Kidney capillary endothelial cell (primary cell): ENCODE measurements at regions not wholly inside any gene's neighbourhood (a gene's known extent, or its start where the extent isn't known, plus 50 kb on each side); places are given as distances from the start of the nearest gene placed in this dataset.

Experiments used
- DNase-seq: peaks from one replicate; pipeline ENCODE4 v3.0.0-alpha.2; 2018; ENCODE audit warnings: low spot score

DNA sequence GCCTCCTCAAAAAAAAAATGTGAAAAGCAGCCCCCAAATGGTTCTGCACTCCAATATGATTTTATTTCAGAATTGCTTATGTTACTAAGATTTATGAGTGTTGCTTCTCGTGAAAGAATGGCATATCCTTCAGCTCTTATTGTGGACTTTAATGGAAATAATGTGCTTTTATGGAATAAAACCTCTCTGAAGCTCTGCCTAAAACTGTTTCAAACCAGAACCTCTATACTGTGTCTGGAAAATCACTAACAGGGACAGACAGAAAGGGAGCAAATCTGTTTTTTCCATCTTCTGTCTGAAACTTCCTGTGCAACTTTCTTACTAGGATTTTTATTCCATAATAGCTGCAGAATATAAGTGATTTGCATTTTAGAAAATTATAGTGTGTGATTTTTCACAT is 493.1 kb downstream of the ANKRD50 start:
- DNase-seq, result no peak

DNA sequence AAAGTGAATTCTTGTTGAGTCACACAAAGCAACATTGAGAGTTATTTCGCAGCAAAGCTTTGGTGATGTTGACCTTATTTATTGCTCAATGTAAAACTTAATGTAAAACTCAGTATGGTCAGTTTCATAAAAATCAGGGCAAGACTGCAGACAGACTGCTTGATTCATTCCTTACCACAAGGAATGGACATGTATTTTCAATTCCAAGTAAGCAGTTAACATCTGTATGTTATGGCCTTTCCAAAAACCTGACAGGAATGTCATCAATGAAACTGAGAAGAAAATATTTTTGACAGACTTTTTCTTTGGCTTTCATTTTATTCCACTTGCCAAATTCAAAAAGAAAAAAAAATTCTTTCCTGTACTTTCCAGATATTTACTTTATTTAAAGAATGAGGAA is 488.3 kb downstream of the ANKRD50 start:
- DNase-seq, result no peak

DNA sequence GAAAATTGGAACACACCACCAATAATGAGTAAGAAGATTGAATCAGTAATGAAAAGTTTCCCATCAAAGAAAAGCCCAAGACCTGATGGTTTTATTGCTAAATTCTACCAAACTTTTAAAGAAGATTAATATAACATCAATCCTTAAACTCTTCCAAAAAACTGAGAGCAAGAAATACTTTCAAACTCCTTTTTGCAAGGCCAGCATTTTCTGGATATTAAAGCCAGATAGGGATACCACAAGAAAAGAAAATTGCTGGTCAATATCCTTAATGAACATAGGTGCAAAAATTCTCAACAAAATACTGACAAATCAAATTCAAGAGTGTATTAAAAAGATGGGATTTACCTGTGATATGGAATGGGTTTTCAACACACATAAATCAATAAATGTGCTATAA is 484.6 kb downstream of the ANKRD50 start:
- DNase-seq, result no peak

DNA sequence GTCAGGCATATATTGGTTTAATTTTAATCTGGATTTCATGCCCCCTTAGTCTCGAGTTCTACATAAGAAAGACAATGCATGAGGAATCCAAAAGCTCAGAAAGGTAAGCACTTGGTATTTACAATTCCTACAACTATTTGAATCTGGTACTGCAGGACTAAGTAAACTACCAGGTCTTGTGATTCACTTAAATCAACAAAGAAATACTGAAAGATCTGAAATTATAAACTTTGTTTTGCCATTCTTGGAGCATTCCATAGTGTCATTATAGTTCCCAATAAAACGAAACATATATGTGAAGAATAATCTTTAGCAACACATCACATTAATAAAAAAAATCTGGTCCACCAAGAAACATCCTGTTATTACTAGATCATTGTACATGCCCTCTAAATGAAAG is 482.3 kb downstream of the ANKRD50 start:
- no peak for DNase-seq

DNA sequence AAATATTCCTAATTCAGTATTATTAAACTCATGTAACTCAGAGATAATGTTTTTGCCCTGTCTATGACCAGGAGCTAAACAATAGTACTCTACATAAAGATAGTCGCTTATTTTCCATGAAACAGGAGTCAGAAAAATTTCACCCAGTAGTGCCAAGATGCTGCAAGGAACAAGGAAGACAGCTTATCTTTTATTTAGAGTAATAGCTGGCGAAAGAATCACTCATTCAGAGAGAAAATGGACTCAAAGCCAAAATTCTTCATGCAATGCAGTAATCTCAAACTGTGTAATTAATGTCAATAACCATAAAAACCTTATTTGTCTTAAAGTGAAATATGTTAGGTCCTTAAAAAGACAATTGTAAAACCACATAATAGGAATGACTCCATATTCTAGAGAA is 477.8 kb downstream of the ANKRD50 start:
- no peak for DNase-seq

DNA sequence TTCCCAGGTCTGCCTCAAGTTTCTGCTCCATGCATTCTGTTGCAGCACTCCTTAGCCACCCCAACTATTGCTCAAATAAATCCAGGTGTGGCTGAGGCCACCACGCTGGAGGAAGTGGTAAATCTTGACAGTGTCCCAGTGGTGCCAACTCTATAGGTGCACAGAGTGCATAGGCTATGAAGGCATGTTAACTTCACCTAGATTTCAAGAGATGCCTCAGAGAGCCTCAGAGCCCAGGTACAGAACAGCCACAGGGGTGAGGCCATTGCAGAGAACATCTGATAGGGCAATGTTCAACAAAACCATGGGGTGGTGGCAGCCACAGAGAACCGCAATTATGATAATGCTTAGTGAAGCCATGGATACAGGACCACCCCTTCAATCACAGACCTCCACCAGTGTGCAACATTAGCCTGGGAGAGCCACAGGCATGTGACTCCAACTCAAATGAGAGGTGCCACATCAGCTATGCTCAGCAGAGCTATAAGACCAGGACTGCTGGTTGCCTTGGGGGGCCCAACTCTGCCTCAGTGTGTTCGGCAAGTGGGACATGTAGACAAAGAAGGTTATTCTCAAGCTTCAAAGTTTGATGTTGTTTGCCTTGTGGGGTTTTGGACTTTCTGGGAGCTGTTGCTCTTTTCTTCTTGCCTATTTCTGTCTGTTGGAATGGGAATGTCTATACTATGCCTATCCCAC is 468.7 kb downstream of the ANKRD50 start:
- no peak for DNase-seq

DNA sequence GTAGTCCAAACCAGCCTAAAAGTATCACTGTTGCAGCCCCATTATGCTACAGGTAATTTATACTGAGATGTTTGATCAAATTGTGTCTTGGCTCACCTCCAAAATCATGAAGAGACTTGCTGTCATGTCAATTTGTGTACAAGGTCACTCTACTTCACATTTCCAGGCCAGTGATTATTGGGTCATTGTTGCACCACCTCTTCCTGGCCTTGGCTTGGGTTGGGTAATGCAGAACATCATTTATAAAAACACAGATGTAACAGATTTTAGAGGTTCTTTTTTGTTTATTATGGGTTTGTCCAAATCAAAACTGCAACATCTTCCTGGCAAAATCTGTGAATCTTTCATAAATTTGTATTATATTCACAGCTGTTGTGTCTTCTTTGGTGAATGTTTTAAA is 459.5 kb downstream of the ANKRD50 start:
- no peak for DNase-seq

DNA sequence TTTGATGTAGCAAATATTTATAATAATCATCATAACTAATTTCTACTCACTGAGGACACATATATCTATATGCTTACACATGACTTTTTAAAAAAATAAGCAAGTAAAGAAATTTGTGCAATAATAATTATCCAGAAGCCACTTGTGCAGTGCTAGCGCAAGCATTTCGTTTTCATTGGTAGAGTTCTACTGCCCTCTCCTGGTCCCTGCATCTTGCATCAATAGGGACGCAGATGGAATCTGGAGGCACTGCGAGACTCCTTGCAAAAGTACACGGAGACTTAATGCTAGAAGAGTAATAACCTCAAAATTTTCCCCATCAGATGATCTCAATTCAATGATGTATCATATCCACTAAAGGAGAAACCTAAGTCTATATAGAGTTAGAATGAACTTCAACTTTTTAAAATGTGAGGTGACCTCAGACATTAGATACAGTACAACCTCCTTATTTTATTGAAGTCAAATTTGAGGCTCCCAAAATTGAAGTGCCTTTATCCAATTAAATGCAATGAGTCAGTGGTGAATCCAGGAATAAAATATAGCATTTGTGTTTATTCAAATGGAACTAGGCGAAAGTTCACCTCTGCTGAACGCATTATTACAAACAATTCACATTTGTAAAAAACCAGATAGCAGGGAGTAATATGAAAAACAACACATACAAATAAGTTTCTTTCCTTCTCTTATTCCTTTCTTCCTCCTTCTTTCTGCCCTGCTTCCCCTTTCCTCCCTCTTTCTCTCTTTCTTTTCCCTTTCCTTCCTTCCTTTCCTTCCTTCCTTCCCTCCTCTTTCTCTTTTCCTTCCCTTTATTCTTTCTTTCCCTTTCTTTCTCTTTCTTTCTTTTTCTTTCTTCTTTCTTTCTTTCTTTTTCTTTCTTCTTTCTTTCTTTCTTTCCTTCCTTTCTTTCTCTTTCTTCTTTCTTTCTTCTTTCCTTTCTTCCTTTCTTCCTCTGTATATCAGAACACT is 450.0 kb downstream of the ANKRD50 start:
- DNase-seq, result peak; percentile 81

DNA sequence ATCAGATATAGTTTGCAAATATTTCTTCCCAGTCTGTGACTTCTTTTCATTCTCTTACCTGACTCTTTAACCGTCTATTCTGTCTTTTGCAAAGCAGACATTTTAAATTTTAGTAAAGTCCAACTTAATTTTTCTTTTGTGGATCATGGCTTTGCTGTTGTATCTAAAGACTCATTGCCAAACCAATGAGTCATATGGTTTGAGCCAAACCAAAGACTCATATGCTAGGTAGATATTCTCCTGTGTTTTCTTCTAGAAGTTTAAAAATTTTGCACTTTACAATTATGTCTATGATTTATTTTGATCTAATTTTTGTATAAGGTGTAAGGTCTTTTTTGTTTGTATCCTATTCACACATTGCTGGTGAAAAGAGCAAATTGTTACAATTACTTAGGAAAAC is 446.8 kb downstream of the ANKRD50 start:
- DNase-seq, result no peak

DNA sequence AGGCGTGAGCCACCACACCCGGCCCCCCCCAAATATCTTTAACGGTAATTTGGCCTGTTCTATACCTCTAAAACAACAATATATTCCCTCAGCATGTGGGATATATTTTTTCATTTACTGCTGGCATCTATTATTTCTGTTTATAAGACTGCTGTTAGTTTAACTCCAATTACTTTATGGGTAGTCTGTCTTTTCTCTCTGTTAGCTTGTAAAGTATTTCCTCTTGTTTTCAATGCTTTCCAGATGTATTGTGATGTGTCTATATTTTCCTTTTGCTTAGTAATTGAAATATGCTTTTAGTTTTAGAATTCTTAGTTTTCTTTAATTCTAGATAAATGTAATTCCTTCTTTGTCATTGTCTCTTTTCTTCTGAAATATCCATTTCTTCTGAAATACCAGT is 445.8 kb downstream of the ANKRD50 start:
- no peak for DNase-seq

DNA sequence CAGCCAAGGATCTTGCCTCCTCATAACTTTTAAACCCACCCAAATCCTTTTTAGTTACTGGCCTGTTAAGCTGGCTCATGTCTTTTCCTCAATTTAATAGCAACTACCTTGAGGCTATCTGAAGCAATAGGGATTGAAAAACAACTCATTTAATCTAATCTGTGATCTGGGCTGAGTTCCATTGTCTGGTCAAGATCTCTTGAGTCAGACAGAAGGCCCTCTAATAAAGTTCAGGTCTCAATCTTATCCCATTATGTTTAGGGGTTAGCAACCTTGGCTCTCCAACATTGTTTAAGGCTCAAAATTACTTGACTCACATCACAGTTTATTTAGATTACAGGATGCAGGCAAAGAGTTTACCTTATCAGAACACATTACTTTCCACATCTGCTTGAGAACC is 436.1 kb downstream of the ANKRD50 start:
- no peak for DNase-seq

DNA sequence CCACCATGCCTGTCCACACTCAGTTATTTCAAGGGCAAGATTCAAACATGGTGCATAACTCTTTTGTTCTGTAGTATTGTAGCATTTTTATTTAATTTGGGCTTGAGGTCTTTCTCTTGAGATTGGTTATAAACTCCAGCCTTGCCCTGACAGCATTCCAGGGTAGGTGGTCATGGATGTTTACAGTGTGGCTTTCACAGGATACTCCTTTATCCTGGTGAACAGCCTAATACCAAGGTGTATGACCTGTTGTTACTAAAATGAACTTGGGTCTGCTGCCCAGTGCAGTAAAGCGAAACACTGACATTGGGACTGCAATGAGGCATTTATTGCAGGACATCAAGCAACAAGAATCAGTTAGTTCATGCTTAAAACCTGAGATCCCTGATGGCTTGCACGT is 434.8 kb downstream of the ANKRD50 start:
- no peak for DNase-seq

DNA sequence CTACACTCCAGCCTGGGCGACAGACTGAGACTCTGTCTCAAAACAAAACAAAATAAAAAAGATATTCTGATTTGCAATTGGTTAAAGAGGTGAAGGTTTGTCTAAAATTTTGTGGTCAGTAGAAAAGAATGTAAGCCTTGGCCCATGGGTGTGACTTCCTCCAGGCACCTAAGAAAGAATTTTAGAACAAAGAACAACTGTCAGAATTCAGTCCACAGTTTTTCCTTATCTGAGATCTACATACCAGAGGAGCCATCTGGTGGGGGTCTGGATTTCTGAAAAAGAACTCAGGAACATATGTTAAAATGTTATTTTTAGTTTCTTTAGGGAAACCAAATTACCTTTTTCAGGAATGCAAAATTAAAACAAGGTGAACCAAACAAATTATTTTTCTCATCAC is 434.1 kb downstream of the ANKRD50 start:
- DNase-seq, result no peak

DNA sequence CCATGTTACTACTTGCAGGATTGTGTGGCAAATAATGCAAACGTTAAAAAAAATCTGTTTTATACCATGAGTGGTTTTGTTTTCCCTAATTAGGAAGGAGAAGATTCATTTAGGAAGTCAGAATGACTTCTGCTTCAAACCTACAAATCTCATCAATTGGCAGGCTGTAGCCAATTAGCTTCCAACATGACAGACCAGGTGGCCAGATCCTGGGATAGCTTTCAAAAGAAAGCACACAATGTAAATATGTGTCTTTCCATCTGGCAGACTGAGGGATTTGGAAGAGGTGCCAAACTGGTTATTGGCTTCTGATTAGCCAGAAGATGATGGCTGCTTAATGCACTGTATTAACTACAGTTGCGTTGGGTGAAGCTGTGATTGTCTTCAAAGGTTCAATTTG is 432.8 kb downstream of the ANKRD50 start:
- no peak for DNase-seq

DNA sequence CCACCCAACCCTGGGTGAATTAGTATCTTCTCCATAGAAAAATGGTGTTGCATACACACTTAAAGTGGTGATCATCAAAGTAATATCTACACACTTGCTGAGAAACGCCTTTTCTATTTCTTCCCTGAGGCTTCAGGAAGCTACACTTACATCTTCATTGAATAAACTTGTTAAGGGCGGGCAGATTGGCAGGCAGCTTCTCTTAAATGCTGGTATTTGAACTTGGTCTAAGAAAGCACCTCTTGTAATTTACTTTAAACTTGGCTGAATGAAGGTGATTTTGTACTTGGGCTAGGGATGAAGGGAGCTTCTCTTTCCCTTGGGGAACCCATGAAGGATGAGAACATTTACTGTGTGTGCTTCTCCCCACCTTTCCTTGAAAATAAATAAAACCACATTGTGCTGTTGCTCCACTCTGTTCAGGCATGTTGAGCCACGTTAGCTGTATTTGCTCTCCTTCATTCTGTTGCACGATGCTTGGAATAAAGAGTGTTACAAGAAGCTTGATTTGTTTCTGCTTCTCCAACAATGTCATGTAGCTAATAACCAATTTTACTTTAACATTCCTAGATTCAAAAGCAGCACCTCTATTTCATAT is 430.1 kb downstream of the ANKRD50 start:
- no peak for DNase-seq

DNA sequence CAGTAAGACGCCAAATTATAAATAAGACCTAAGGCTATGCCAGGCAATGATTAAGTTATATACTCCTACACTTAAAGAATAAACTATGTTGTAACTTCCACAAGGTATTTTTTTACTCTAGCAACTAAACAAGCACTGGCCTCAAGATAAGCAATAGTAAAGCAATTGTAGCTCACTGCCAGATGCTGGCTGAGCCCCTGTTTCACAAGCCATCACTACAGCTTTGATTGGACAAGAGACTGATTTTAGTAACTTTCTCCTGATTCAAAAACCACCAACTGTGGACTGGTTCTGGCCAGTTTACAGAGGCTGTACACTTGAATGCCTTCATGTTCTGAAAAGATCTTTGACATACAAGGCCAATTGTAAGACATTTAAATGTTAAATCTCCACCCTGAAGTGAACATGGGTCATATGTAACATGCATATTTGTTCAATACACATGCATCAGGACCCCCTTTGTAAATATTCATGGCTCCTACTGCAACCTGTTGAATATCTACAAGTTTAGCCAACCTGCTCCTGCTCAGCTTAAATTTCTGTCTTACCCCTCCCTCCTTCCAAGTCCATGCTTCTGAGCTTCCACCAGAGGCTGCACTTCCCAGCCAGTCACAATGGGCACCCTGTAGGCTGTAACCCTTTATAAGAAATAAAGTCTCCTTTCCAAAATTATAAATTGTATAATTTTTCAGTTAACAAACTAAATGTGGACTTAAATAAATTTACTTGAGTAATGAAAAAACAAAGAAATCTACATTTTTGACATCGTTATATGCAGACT is 423.6 kb downstream of the ANKRD50 start:
- no peak for DNase-seq

DNA sequence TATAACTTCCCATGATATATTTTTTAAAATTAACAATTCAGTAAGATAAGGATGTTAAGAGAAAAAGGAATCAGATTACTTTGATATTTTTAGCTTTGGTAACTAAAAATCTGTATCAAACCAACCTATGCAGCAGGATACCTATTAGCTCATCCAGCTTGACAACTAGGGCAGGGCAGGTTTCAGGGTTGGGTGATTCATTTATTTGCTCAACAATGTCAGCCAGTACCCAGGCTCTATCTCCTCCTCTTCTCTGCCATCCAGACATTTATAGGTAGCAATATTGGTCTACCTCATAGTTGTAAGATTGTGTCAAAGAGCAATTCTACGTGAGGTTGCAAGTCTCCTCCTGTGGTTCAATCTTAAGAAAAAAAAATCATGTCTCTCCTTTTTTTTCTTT is 421.9 kb downstream of the ANKRD50 start:
- DNase-seq, result no peak

DNA sequence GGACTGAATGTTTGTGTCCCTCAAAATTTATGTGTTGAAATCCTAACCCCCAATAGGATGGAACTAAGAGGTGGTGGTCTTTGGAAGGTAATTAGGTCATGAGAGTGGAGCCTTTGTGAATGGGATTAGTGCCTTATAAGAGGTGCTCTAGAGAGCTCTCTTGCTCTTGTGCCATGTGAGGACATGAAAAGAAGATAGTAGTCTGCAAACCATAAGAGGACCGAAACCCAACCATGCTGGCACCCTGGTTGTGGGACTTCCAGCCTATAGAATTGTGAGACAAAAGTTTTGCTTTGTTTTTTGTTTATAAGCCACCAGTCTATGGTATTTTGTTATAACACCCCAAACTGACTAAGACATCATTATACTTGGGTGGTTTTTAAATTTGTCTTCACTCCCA is 417.1 kb downstream of the ANKRD50 start:
- no peak for DNase-seq

DNA sequence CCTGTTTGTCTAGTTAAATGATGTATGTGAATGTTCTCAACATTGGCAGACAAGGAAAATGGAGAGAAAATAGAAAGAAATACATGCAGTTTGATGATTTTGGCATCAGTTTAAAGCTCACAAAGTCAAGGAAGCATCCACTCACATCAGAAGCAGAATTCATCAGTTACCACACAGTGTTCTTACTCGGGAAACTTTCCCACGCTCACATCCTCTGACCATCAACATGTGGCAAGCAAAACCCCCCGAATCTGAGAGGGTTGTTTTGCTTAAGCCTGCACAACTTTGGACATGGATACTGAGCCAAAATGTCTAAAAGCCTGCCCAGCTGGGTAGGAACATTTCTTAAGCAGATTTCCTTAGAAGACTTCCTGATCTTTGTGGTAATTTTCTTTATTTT is 407.6 kb downstream of the ANKRD50 start:
- no peak for DNase-seq

DNA sequence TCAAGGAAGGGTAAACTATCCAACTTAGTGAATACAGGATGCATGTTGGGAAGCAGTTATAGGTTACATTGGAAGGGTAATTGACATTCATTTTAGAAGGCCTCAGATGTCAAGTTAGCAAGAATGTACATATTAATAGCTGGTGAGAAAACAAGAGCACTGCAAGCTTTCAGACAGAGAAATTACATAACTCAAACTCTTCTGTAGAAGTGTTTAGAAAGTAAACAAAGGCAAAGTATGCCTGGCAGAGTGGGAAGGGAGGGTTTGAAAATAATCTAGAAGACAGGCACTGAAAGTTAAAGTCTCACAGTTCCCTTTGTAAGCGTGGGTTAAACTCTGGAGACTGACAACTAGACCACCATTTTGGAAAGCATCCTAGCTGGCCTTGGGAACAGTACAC is 406.2 kb downstream of the ANKRD50 start:
- DNase-seq, result no peak

DNA sequence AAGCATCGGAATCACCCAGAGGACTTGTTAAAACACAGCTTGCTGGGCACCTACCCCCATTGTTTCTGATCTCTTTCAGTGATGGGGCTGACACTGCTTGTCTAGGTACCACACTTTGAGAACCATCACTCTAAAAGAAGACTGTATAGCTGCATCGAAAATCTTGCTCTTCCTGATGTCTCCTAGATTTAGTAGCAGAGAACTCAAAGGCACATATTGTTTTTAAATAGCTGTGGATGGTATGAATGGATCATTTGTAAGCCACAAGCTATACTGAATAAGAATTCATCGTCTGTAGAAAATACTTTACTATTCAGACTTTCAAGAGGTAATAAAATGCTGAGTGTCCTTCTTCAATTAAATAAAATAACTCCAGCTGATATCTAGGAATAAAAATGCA is 405.4 kb downstream of the ANKRD50 start:
- no peak for DNase-seq

DNA sequence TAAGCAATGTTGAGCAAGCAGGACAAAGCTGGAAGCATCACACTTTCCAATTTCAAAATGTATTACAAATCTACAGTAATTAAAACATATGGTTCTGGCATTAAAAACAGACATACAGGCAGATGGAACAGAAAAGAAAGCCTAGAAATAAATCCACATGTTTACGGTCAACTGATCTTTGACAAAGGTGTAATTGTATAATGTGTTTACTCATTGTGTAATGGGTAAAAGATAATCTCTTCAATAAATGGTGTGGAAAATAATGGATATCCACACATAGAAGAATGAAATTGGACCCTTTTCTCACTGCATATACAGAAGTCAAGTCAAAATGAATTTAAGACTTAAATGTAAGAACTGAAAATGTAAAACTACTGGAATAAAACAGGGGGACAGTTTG is 394.2 kb downstream of the ANKRD50 start:
- no peak for DNase-seq
